Thyroid gland (tissue), 4 donors: ENCODE measurements at regions not wholly inside any gene's neighbourhood (a gene's known extent, or its start where the extent isn't known, plus 50 kb on each side); places are given as distances from the start of the nearest gene placed in this dataset.

Experiments
- CTCF ChIP-seq, 6 experiments: fragments of 200-600 bp in 3 of 6; fragments of 450-650 bp in 3 of 6; sonication (generic) in 3 of 6; IDR thresholded peaks; one replicate each; pipeline ENCODE4 v1.5.1; 2016 to 2019; ENCODE audit warnings: antibody characterized with exemption in 6 of 6, mild to moderate bottlenecking in 2 of 6, inconsistent platforms in 1 of 6, moderate library complexity in 1 of 6
- POLR2A ChIP-seq, 2 donors: fragments of 450-650 bp; IDR thresholded peaks; one replicate each; pipeline ENCODE4 v1.6.1; 2017; ENCODE audit warnings: antibody characterized with exemption in 2 of 2, mild to moderate bottlenecking in 2 of 2, moderate library complexity in 1 of 2

GRCh38 chr4:59126159-59126558 lies 2016.0 kb upstream of the IGFBP7 start:
- TF ChIP-seq CTCF (IDR thresholded peaks at IDR 0.05) (no peak), POLR2A (IDR thresholded peaks at IDR 0.05) (no peak)
